IMR-90 (cell line): ENCODE measurements at regions not wholly inside any gene's neighbourhood (a gene's known extent, or its start where the extent isn't known, plus 50 kb on each side); places are given as distances from the start of the nearest gene placed in this dataset.
A peak's percentile ranks its signal among the peaks of the same experiment; 100 is the strongest.

ENCODE experiments used
- ATAC-seq: fragments of 200-7000 bp; cut with Tn5 transposase; 2 replicates; pipeline ENCODE4 v1.9.1; 2020; ENCODE audit warnings: low read depth, mild to moderate bottlenecking, moderate library complexity
- BruUV-seq: library from RNA; stranded (reverse); fragments of 400-500 nt; replicated peaks from 2 replicates; lab custom pipeline; 2021; lab: Mats Ljungman, UMichigan
- CTCF ChIA-PET: fragments of 300-600 bp; formaldehyde crosslinking; extraction: SDS; loops from one replicate; lab custom pipeline; 2021; ENCODE audit warnings: antibody characterized with exemption; lab: Yijun Ruan, JAX
- POLR2A ChIA-PET: fragments of 300-600 bp; sonication (Branson Sonifier 250); formaldehyde crosslinking; loops from one replicate; lab custom pipeline; 2022; ENCODE audit warnings: antibody characterized with exemption; ENCODE audit not compliant: unreplicated experiment; lab: Charles Lee
- DNase-seq: peaks from one replicate; pipeline ENCODE4 v3.0.0; 2013
- H2AFZ ChIP-seq: replicated peaks from 2 replicates; pipeline ENCODE3; 2013; ENCODE audit warnings: low read length, mild to moderate bottlenecking; ENCODE audit not compliant: poor library complexity
- H2AK5ac ChIP-seq: 2 replicates; pipeline ENCODE4 v1.6.1; 2013; ENCODE audit warnings: low read depth, low read length, inconsistent platforms
- H2AK9ac ChIP-seq: replicated peaks from 2 replicates; pipeline ENCODE3; 2013; ENCODE audit warnings: mild to moderate bottlenecking, low read depth, low read length, moderate library complexity; ENCODE audit not compliant: poor library complexity
- H2BK120ac ChIP-seq: 2 replicates; pipeline ENCODE4 v1.6.1; 2013; ENCODE audit warnings: low read depth, low read length, inconsistent platforms
- H2BK15ac ChIP-seq: 3 replicates; pipeline ENCODE4 v1.6.1; 2013; ENCODE audit warnings: low read depth, low read length, inconsistent platforms
- H2BK20ac ChIP-seq: 2 replicates; pipeline ENCODE4 v1.6.1; 2013; ENCODE audit warnings: low read depth, mild to moderate bottlenecking, inconsistent platforms, low read length, moderate library complexity
- H2BK5ac ChIP-seq: 2 replicates; pipeline ENCODE4 v1.6.1; 2013; ENCODE audit warnings: mild to moderate bottlenecking, low read depth, low read length, inconsistent platforms; ENCODE audit not compliant: poor library complexity, severe bottlenecking
- H3K14ac ChIP-seq: replicated peaks from 2 replicates; pipeline ENCODE4 v1.6.1; 2013; ENCODE audit warnings: low read depth, low read length, inconsistent platforms
- H3K18ac ChIP-seq: 2 replicates; pipeline ENCODE4 v1.6.1; 2013; ENCODE audit warnings: low read depth, low read length, control low read depth
- H3K23ac ChIP-seq: 2 replicates; pipeline ENCODE4 v1.6.1; 2013; ENCODE audit warnings: low read depth, low read length, inconsistent platforms
- H3K27ac ChIP-seq: 2 replicates; pipeline ENCODE4 v1.5.1; 2013; ENCODE audit warnings: mild to moderate bottlenecking, control low read depth, low read length; ENCODE audit not compliant: insufficient read depth
- H3K27me3 ChIP-seq: 2 replicates; pipeline ENCODE4 v1.6.1; 2013; ENCODE audit warnings: low read length; ENCODE audit not compliant: control insufficient read depth, insufficient read depth
- H3K36me3 ChIP-seq: 2 replicates; pipeline ENCODE4 v1.6.1; 2013; ENCODE audit warnings: low read length, mixed read lengths; ENCODE audit not compliant: control insufficient read depth, insufficient read depth
- H3K4ac ChIP-seq: 2 replicates; pipeline ENCODE4 v1.6.1; 2013; ENCODE audit warnings: low read depth, low read length, inconsistent platforms
- H3K4me1 ChIP-seq: 2 replicates; pipeline ENCODE4 v1.6.1; 2013; ENCODE audit warnings: low read length, mixed read lengths; ENCODE audit not compliant: control insufficient read depth, insufficient read depth
- H3K4me2 ChIP-seq: 2 replicates; pipeline ENCODE4 v1.6.1; 2013; ENCODE audit warnings: low read depth, mild to moderate bottlenecking, control low read depth, low read length, moderate library complexity
- H3K4me3 ChIP-seq: 2 replicates; pipeline ENCODE4 v1.5.1; 2013; ENCODE audit warnings: low read depth, mild to moderate bottlenecking, control low read depth, low read length, moderate library complexity; ENCODE audit not compliant: insufficient read depth
- H3K56ac ChIP-seq: 2 replicates; pipeline ENCODE4 v1.6.1; 2013; ENCODE audit warnings: low read length, inconsistent platforms; ENCODE audit not compliant: insufficient read depth; ENCODE audit errors: extremely low read depth
- H3K79me1 ChIP-seq, 2 experiments: 2 replicates each; pipeline ENCODE4 v1.6.1; 2013; ENCODE audit warnings: low read length in 2 of 2, inconsistent platforms in 1 of 2, low read depth in 1 of 2
- H3K9ac ChIP-seq: 2 replicates; pipeline ENCODE4 v1.6.1; 2013; ENCODE audit warnings: low read depth, low read length, control low read depth
- H3K9me1 ChIP-seq: 2 replicates; pipeline ENCODE4 v1.6.1; 2013; ENCODE audit warnings: low read length, inconsistent platforms; ENCODE audit not compliant: insufficient read depth
- H3K9me3 ChIP-seq: 2 replicates; pipeline ENCODE4 v1.6.1; 2013; ENCODE audit warnings: low read length; ENCODE audit not compliant: control insufficient read depth, insufficient read depth
- H4K20me1 ChIP-seq: 2 replicates; pipeline ENCODE4 v1.6.1; 2013; ENCODE audit warnings: low read length, inconsistent platforms; ENCODE audit not compliant: insufficient read depth
- H4K5ac ChIP-seq: 2 replicates; pipeline ENCODE4 v1.6.1; 2013; ENCODE audit warnings: mild to moderate bottlenecking, low read depth, low read length, control low read depth
- H4K8ac ChIP-seq, 2 experiments: 2 replicates each; pipeline ENCODE4 v1.6.1; 2013; ENCODE audit warnings: low read depth in 2 of 2, low read length in 2 of 2, control low read depth in 1 of 2, inconsistent platforms in 1 of 2
- H4K91ac ChIP-seq: 2 replicates; pipeline ENCODE4 v1.6.1; 2013; ENCODE audit warnings: low read depth, low read length, inconsistent platforms; ENCODE audit not compliant: insufficient read depth
- BHLHE40 ChIP-seq: fragments of 150-350 bp; IDR thresholded peaks from 2 replicates; pipeline ENCODE4 v1.6.1; 2016; ENCODE audit warnings: mild to moderate bottlenecking, low read depth, low read length
- CHD1 ChIP-seq: IDR thresholded peaks from 2 replicates; pipeline ENCODE4 v1.6.1; 2012; ENCODE audit warnings: low read depth, low read length, improper control_type of control experiment
- FOS ChIP-seq: fragments of 150-350 bp; IDR thresholded peaks from 2 replicates; pipeline ENCODE4 v1.6.1; 2016; ENCODE audit warnings: low read depth, low read length
- MAFK ChIP-seq: IDR thresholded peaks from 2 replicates; pipeline ENCODE4 v1.6.1; 2012; ENCODE audit warnings: low read depth, low read length, improper control_type of control experiment
- MAZ ChIP-seq: IDR thresholded peaks from 2 replicates; pipeline ENCODE4 v1.6.1; 2012; ENCODE audit warnings: low read depth, mild to moderate bottlenecking, low read length, improper control_type of control experiment, moderate library complexity, borderline replicate concordance
- NFE2L2 ChIP-seq: fragments of 150-350 bp; IDR thresholded peaks from 2 replicates; pipeline ENCODE4 v1.6.1; 2016; ENCODE audit warnings: low read depth, mild to moderate bottlenecking, low read length
- POLR2A ChIP-seq: IDR thresholded peaks from 2 replicates; pipeline ENCODE4 v1.6.1; 2012; ENCODE audit warnings: mild to moderate bottlenecking, low read depth, low read length
- RAD21 ChIP-seq: IDR thresholded peaks from 2 replicates; pipeline ENCODE4 v1.6.1; 2012; ENCODE audit warnings: low read length, improper control_type of control experiment
- RCOR1 ChIP-seq: IDR thresholded peaks from 2 replicates; pipeline ENCODE4 v1.6.1; 2012; ENCODE audit warnings: mild to moderate bottlenecking, low read length, improper control_type of control experiment; ENCODE audit not compliant: insufficient replicate concordance
- RFX5 ChIP-seq: IDR thresholded peaks from 2 replicates; pipeline ENCODE4 v1.8.0; 2012; ENCODE audit warnings: low read depth, mild to moderate bottlenecking, low read length, moderate library complexity
- WGBS, 2 experiments: methylation state at CpG; one replicate each; pipeline versions ENCODE4 v1.1.5 to v1.1.7; 2013; ENCODE audit warnings: missing lambda C conversion rate in 2 of 2; ENCODE audit not compliant: insufficient read length in 1 of 2; ENCODE audit errors: extremely low coverage in 2 of 2; 5-methylcytosine and 5-hydroxymethylcytosine counted together
- dilution Hi-C: fragments of 300-500 bp; cut with HindIII; formaldehyde crosslinking; loops from one replicate; pipeline ENCODE4 v1.14.3; 2018; ENCODE audit warnings: low sequenced_read_pairs; ENCODE audit not compliant: unreplicated experiment
- in situ Hi-C: fragments of 300-500 bp; cut with MboI; formaldehyde crosslinking; loops from 3 replicates; pipeline ENCODE4 v1.14.3; 2019; ENCODE audit warnings: low sequenced_read_pairs, inconsistent platforms, mixed read lengths
- intact Hi-C: fragments of 100-400 bp; cut with micrococcal nuclease; formaldehyde crosslinking; loops from 2 replicates; pipeline ENCODE4 v1.10.0; 2022
- TF ChIP-seq, protein P1 (sequence below): fragments of 150-350 bp; IDR thresholded peaks from 2 replicates; pipeline ENCODE4 v1.6.1; 2016; ENCODE audit warnings: low read depth, mild to moderate bottlenecking, low read length, moderate library complexity, borderline replicate concordance
- TF ChIP-seq, protein P2 (sequence below): fragments of 150-350 bp; IDR thresholded peaks from 2 replicates; pipeline ENCODE4 v1.6.1; 2017; ENCODE audit warnings: mild to moderate bottlenecking, antibody characterized with exemption, low read length, low read depth
- TF ChIP-seq, protein P3 (sequence below): conservative IDR thresholded peaks from 2 replicates; pipeline ENCODE4 v1.5.1; 2012; ENCODE audit warnings: mild to moderate bottlenecking, low read depth, low read length, improper control_type of control experiment

DNA sequence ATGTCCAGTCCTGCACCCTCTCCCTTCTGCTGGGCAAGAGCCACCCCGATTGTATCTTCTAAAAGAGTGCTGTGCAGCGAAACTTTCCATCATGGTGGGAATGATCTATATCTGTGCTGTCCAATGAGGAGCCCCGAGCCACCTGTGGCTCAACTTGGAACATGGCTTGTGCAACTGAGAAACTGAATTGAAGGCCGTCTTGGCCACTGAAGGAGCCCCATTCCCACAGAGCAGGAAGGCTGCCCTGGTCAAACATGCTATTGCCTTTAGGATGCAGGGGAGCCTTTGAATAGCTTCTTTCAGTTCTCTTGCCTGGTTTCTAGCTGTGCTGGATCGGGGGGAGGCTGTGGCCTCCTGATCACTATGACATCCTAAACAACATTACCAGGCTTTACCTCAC lies 427.6 kb downstream of the SETD4 start:
- Histone ChIP-seq H4K20me1 (no peaks in the 10 kb centered on the region), H3K4ac (no peak overlapping the region), H3K23ac (no peak overlapping the region), H3K79me1 (no peaks in the 10 kb centered on the region), H2BK20ac (no peak overlapping the region), H4K5ac (no peak overlapping the region), H4K91ac (no peak overlapping the region), H3K14ac (no peak overlapping the region), H2AFZ (no peak overlapping the region), H3K27ac (no peak overlapping the region), H3K9me3 (no peaks in the 10 kb centered on the region), H3K9ac (no peak overlapping the region), H3K27me3 (no peaks in the 10 kb centered on the region), H3K4me3 (no peak overlapping the region), H3K56ac (no peak overlapping the region), H2BK15ac (no peak overlapping the region), H4K8ac (no peak overlapping the region), H3K4me1 (peaks cover 4% of the 10 kb centered on the region), H3K18ac (no peak overlapping the region), H2AK9ac (no peak overlapping the region), H2AK5ac (0 out of 2 replicates have a peak overlapping the region, but pooled peaks have one; percentile 21), H2BK5ac (no peak overlapping the region), H3K9me1 (peaks cover 9% of the 10 kb centered on the region; the same call in 1 of the 2 replicates), H2BK120ac (0 out of 2 replicates have a peak overlapping the region, but pooled peaks have one; percentile 14), H3K36me3 (no peaks in the 10 kb centered on the region), H3K4me2 (no peak overlapping the region)
- CTCF ChIA-PET: no interaction called here
- ATAC-seq: no peak
- dilution Hi-C loops (no loop called here), in situ Hi-C loops (no loop called here), intact Hi-C loops (no loop called here)
- POLR2A ChIA-PET: no interaction called here
- no peak for DNase-seq
- TF ChIP-seq MAFK (no peak), RAD21 (no peak), RFX5 (no peak), NFE2L2 (no peak), POLR2A (no peak), RCOR1 (no peak), BHLHE40 (no peak), FOS (no peak), MAZ (no peak), CHD1 (no peak)
- TF ChIP-seq, protein P1, sequence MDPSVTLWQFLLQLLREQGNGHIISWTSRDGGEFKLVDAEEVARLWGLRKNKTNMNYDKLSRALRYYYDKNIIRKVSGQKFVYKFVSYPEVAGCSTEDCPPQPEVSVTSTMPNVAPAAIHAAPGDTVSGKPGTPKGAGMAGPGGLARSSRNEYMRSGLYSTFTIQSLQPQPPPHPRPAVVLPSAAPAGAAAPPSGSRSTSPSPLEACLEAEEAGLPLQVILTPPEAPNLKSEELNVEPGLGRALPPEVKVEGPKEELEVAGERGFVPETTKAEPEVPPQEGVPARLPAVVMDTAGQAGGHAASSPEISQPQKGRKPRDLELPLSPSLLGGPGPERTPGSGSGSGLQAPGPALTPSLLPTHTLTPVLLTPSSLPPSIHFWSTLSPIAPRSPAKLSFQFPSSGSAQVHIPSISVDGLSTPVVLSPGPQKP: no peak
- TF ChIP-seq, protein P2, sequence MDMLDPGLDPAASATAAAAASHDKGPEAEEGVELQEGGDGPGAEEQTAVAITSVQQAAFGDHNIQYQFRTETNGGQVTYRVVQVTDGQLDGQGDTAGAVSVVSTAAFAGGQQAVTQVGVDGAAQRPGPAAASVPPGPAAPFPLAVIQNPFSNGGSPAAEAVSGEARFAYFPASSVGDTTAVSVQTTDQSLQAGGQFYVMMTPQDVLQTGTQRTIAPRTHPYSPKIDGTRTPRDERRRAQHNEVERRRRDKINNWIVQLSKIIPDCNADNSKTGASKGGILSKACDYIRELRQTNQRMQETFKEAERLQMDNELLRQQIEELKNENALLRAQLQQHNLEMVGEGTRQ: no peak
- TF ChIP-seq, protein P3, sequence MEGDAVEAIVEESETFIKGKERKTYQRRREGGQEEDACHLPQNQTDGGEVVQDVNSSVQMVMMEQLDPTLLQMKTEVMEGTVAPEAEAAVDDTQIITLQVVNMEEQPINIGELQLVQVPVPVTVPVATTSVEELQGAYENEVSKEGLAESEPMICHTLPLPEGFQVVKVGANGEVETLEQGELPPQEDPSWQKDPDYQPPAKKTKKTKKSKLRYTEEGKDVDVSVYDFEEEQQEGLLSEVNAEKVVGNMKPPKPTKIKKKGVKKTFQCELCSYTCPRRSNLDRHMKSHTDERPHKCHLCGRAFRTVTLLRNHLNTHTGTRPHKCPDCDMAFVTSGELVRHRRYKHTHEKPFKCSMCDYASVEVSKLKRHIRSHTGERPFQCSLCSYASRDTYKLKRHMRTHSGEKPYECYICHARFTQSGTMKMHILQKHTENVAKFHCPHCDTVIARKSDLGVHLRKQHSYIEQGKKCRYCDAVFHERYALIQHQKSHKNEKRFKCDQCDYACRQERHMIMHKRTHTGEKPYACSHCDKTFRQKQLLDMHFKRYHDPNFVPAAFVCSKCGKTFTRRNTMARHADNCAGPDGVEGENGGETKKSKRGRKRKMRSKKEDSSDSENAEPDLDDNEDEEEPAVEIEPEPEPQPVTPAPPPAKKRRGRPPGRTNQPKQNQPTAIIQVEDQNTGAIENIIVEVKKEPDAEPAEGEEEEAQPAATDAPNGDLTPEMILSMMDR: no peak
- no TSS peak for BruUV-seq
- WGBS, 2 experiments: 96% methylated on average over 3 of the region's 5 CpGs; no CpG with 5 or more reads in 1 of the 2 experiments
